ENCODE measurements at regions not wholly inside any gene's neighbourhood (a gene's known extent, or its start where the extent isn't known, plus 50 kb on each side); places are given as distances from the start of the nearest gene placed in this dataset.
"Not testable (repeated sequence)": the region's sequence is repeated elsewhere in the genome, so short reads cannot be mapped to it uniquely, and the experiment has no call there.

GRCh38 chr10:23657677-23658076 lies 218.8 kb downstream of the OTUD1 start:
- Histone ChIP-seq H3K4me1 (no peaks in the 10 kb centered on the region), H3K27me3 (peaks cover 0 to 15% (median 3%) of the 10 kb centered on the region in 7 donors), H3K36me3 (no peaks in the 10 kb centered on the region), H3K9me3 (no peaks in the 10 kb centered on the region), H3K27ac (no peak overlapping the region), H3K4me3 (no peak overlapping the region)
- intact Hi-C loops (cut with DNase I): loop anchor here in 3 of 10 donors (5.0 to 10.0 kb wide), 3 partner anchors 123 to 360 kb away; no protein-coding TSS in a partner anchor
- DNase-seq: no peak
- TF ChIP-seq, protein P1, sequence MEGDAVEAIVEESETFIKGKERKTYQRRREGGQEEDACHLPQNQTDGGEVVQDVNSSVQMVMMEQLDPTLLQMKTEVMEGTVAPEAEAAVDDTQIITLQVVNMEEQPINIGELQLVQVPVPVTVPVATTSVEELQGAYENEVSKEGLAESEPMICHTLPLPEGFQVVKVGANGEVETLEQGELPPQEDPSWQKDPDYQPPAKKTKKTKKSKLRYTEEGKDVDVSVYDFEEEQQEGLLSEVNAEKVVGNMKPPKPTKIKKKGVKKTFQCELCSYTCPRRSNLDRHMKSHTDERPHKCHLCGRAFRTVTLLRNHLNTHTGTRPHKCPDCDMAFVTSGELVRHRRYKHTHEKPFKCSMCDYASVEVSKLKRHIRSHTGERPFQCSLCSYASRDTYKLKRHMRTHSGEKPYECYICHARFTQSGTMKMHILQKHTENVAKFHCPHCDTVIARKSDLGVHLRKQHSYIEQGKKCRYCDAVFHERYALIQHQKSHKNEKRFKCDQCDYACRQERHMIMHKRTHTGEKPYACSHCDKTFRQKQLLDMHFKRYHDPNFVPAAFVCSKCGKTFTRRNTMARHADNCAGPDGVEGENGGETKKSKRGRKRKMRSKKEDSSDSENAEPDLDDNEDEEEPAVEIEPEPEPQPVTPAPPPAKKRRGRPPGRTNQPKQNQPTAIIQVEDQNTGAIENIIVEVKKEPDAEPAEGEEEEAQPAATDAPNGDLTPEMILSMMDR (IDR thresholded peaks at IDR 0.05): no peak
- no peak for ATAC-seq

GRCh38 chr10:23671866-23672265 lies 233.0 kb downstream of the OTUD1 start:
- H3K36me3 ChIP-seq; H3K27ac ChIP-seq; H3K4me3 ChIP-seq; intact Hi-C loops (cut with DNase I); ATAC-seq; H3K4me1 ChIP-seq; DNase-seq: not testable (repeated sequence)
- Histone ChIP-seq H3K9me3 (peaks cover 0 to 14% (median 0%) of the 10 kb centered on the region in 11 donors), H3K27me3 (peaks cover 0 to 23% (median 6%) of the 10 kb centered on the region in 7 donors)
- WGBS, 2 donors: 61 to 66% methylated on average over 7 of the region's 7 CpGs

GRCh38 chr10:23675585-23675984 lies 236.7 kb downstream of the OTUD1 start:
- no peak for ATAC-seq
- H3K27ac ChIP-seq: no peak overlapping the region
- H3K27me3 ChIP-seq: peaks cover 0 to 28% (median 6%) of the 10 kb centered on the region in 7 donors
- intact Hi-C loops (cut with DNase I): no loop called here
- WGBS, 2 donors: 66 to 69% methylated on average over 2 of the region's 2 CpGs
- DNase-seq: no peak
- no peaks in the 10 kb centered on the region for H3K36me3 ChIP-seq
- H3K4me1 ChIP-seq: no peaks in the 10 kb centered on the region
- TF ChIP-seq, protein P1 (IDR thresholded peaks at IDR 0.05): no peak
- H3K4me3 ChIP-seq: no peak overlapping the region
- H3K9me3 ChIP-seq: peaks cover 0 to 1% (median 0%) of the 10 kb centered on the region in 11 donors

GRCh38 chr10:23676296-23676695 lies 237.4 kb downstream of the OTUD1 start:
- Histone ChIP-seq H3K9me3 (peaks cover 0 to 5% (median 0%) of the 10 kb centered on the region in 11 donors), H3K36me3 (no peaks in the 10 kb centered on the region), H3K27me3 (peaks cover 0 to 28% (median 6%) of the 10 kb centered on the region in 7 donors), H3K4me3 (no peak overlapping the region), H3K4me1 (no peaks in the 10 kb centered on the region), H3K27ac (no peak overlapping the region)
- ATAC-seq (no peak), DNase-seq (no peak)
- 83 to 85% methylated on average over 2 of the region's 2 CpGs for WGBS, 2 donors
- intact Hi-C loops (cut with DNase I): no loop called here
- TF ChIP-seq, protein P1 (IDR thresholded peaks at IDR 0.05): no peak

GRCh38 chr10:23686722-23687121 lies 247.8 kb downstream of the OTUD1 start:
- 69 to 81% methylated on average over 5 of the region's 5 CpGs for WGBS, 2 donors
- no peaks in the 10 kb centered on the region for H3K4me1 ChIP-seq
- intact Hi-C loops (cut with DNase I): no loop called here
- ATAC-seq: no peak
- H3K27ac ChIP-seq: no peak overlapping the region
- peaks cover 0 to 4% (median 0%) of the 10 kb centered on the region in 11 donors for H3K9me3 ChIP-seq
- H3K27me3 ChIP-seq: peaks cover 0 to 16% (median under 1%) of the 10 kb centered on the region in 7 donors
- H3K36me3 ChIP-seq: no peaks in the 10 kb centered on the region
- TF ChIP-seq, protein P1 (IDR thresholded peaks at IDR 0.05): no peak
- no peak for DNase-seq
- H3K4me3 ChIP-seq: no peak overlapping the region

Data from heart right ventricle (tissue), 16 donors.